IPS-15b (cell line): ENCODE measurements at regions not wholly inside any gene's neighbourhood (a gene's known extent, or its start where the extent isn't known, plus 50 kb on each side); places are given as distances from the start of the nearest gene placed in this dataset.
"Not testable (repeated sequence)": the region's sequence is repeated elsewhere in the genome, so short reads cannot be mapped to it uniquely, and the experiment has no call there.

Source experiments
- H3K27me3 ChIP-seq: one replicate; pipeline ENCODE4 v1.6.1; 2013; ENCODE audit warnings: low read length; ENCODE audit not compliant: control insufficient read depth, insufficient read depth
- H3K36me3 ChIP-seq: one replicate; pipeline ENCODE4 v1.6.1; 2013; ENCODE audit warnings: low read length; ENCODE audit not compliant: control insufficient read depth, insufficient read depth
- H3K4me1 ChIP-seq: one replicate; pipeline ENCODE4 v1.6.1; 2013; ENCODE audit warnings: mild to moderate bottlenecking, low read length; ENCODE audit not compliant: control insufficient read depth, insufficient read depth
- H3K4me3 ChIP-seq: one replicate; pipeline ENCODE4 v1.5.1; 2013; ENCODE audit warnings: low read depth, low read length
- H3K9ac ChIP-seq: one replicate; pipeline ENCODE4 v1.6.1; 2013; ENCODE audit warnings: low read depth, mild to moderate bottlenecking, low read length
- H3K9me3 ChIP-seq: one replicate; pipeline ENCODE4 v1.6.1; 2013; ENCODE audit warnings: mild to moderate bottlenecking, low read length; ENCODE audit not compliant: control insufficient read depth, insufficient read depth

GRCh38 chr13:84098273-84098672 is 216.0 kb upstream of the SLITRK1 start:
- no peaks in the 10 kb centered on the region for H3K4me1 ChIP-seq
- H3K9ac ChIP-seq: no peak overlapping the region
- H3K27me3 ChIP-seq: no peaks in the 10 kb centered on the region
- no peaks in the 10 kb centered on the region for H3K36me3 ChIP-seq
- no peaks in the 10 kb centered on the region for H3K9me3 ChIP-seq
- H3K4me3 ChIP-seq: no peak overlapping the region

- Histone ChIP-seq H3K36me3 (no peaks in the 10 kb centered on the region), H3K4me1 (no peaks in the 10 kb centered on the region), H3K9me3 (no peaks in the 10 kb centered on the region), H3K4me3 (no peak overlapping the region), H3K9ac (no peak overlapping the region), H3K27me3 (no peaks in the 10 kb centered on the region)
These were observed 214.9 kb upstream of the SLITRK1 start for GRCh38 chr13:84097148-84097547.

GRCh38 chr13:84096216-84096615 is 213.9 kb upstream of the SLITRK1 start:
- Histone ChIP-seq H3K36me3 (no peaks in the 10 kb centered on the region), H3K4me1 (no peaks in the 10 kb centered on the region)

GRCh38 chr13:84088996-84089395 is 206.7 kb upstream of the SLITRK1 start:
- Histone ChIP-seq H3K9me3 (no peaks in the 10 kb centered on the region), H3K36me3 (no peaks in the 10 kb centered on the region), H3K9ac (no peak overlapping the region), H3K27me3 (no peaks in the 10 kb centered on the region), H3K4me3 (no peak overlapping the region), H3K4me1 (no peaks in the 10 kb centered on the region)

More at GRCh38 chr13:84096216-84096615, 213.9 kb upstream of the SLITRK1 start:
- no peak overlapping the region for H3K9ac ChIP-seq
- H3K27me3 ChIP-seq: no peaks in the 10 kb centered on the region
- no peaks in the 10 kb centered on the region for H3K9me3 ChIP-seq
- no peak overlapping the region for H3K4me3 ChIP-seq

GRCh38 chr13:84086847-84087162 is 204.5 kb upstream of the SLITRK1 start:
- H3K9ac ChIP-seq: no peak overlapping the region
- no peaks in the 10 kb centered on the region for H3K27me3 ChIP-seq
- no peaks in the 10 kb centered on the region for H3K4me1 ChIP-seq
- H3K36me3 ChIP-seq: no peaks in the 10 kb centered on the region
- H3K4me3 ChIP-seq: no peak overlapping the region
- H3K9me3 ChIP-seq: no peaks in the 10 kb centered on the region

GRCh38 chr13:84086098-84086846 is 204.0 kb upstream of the SLITRK1 start:
- H3K36me3 ChIP-seq: not testable (repeated sequence)

GRCh38 chr13:84082462-84082861 is 200.2 kb upstream of the SLITRK1 start:
- Histone ChIP-seq H3K27me3 (no peaks in the 10 kb centered on the region), H3K4me1 (no peaks in the 10 kb centered on the region), H3K4me3 (no peak overlapping the region), H3K9me3 (no peaks in the 10 kb centered on the region), H3K36me3 (no peaks in the 10 kb centered on the region), H3K9ac (no peak overlapping the region)

More at GRCh38 chr13:84086098-84086846, 204.0 kb upstream of the SLITRK1 start:
- not testable (repeated sequence) for H3K4me1 ChIP-seq, H3K27me3 ChIP-seq, H3K9me3 ChIP-seq, H3K9ac ChIP-seq, H3K4me3 ChIP-seq

- H3K9me3 ChIP-seq: no peaks in the 10 kb centered on the region
- no peaks in the 10 kb centered on the region for H3K4me1 ChIP-seq
- H3K4me3 ChIP-seq: no peak overlapping the region
- H3K9ac ChIP-seq: no peak overlapping the region
- H3K36me3 ChIP-seq: no peaks in the 10 kb centered on the region
- no peaks in the 10 kb centered on the region for H3K27me3 ChIP-seq
These were observed 198.7 kb upstream of the SLITRK1 start for GRCh38 chr13:84080748-84081530.

- H3K9me3 ChIP-seq: no peaks in the 10 kb centered on the region
- H3K4me3 ChIP-seq: no peak overlapping the region
- H3K27me3 ChIP-seq: no peaks in the 10 kb centered on the region
- peaks cover 2% of the 10 kb centered on the region for H3K4me1 ChIP-seq
- no peak overlapping the region for H3K9ac ChIP-seq
- no peaks in the 10 kb centered on the region for H3K36me3 ChIP-seq
These were observed 195.0 kb upstream of the SLITRK1 start for GRCh38 chr13:84077271-84077670.

- H3K27me3 ChIP-seq: no peaks in the 10 kb centered on the region
These were observed 194.0 kb upstream of the SLITRK1 start for GRCh38 chr13:84076280-84076679.

GRCh38 chr13:84050536-84050935 is 168.3 kb upstream of the SLITRK1 start:
- Histone ChIP-seq H3K4me1 (peaks cover 2% of the 10 kb centered on the region), H3K4me3 (no peak overlapping the region), H3K36me3 (no peaks in the 10 kb centered on the region), H3K9me3 (no peaks in the 10 kb centered on the region), H3K9ac (no peak overlapping the region), H3K27me3 (no peaks in the 10 kb centered on the region)

More at GRCh38 chr13:84076280-84076679, 194.0 kb upstream of the SLITRK1 start:
- H3K36me3 ChIP-seq: no peaks in the 10 kb centered on the region
- H3K4me3 ChIP-seq: no peak overlapping the region
- no peaks in the 10 kb centered on the region for H3K9me3 ChIP-seq
- peaks cover 2% of the 10 kb centered on the region for H3K4me1 ChIP-seq
- H3K9ac ChIP-seq: no peak overlapping the region
